HT1080 (cell line): ENCODE measurements at regions not wholly inside any gene's neighbourhood (a gene's known extent, or its start where the extent isn't known, plus 50 kb on each side); places are given as distances from the start of the nearest gene placed in this dataset.
A peak's percentile ranks its signal among the peaks of the same experiment; 100 is the strongest.

Experiments used
- DNase-seq: peaks from one replicate; pipeline ENCODE4 v3.0.0-alpha.2; 2015; ENCODE audit warnings: low read depth

GRCh38 chrX:22660756-22661155 is 339.0 kb upstream of the DDX53 start:
- no peak for DNase-seq

GRCh38 chrX:22662776-22663175 is 337.0 kb upstream of the DDX53 start:
- DNase-seq = no peak

GRCh38 chrX:22664826-22665225 is 334.9 kb upstream of the DDX53 start:
- no peak for DNase-seq

GRCh38 chrX:22665818-22666217 is 333.9 kb upstream of the DDX53 start:
- DNase-seq = no peak

- DNase-seq = peak; percentile 5
Observed at GRCh38 chrX:22666441-22666840, 333.3 kb upstream of the DDX53 start.

- no peak for DNase-seq
Observed at GRCh38 chrX:22674932-22675331, 324.8 kb upstream of the DDX53 start.

GRCh38 chrX:22686138-22686541 is 313.6 kb upstream of the DDX53 start:
- peak; percentile 56 for DNase-seq

GRCh38 chrX:22689290-22689689 is 310.5 kb upstream of the DDX53 start:
- no peak for DNase-seq

GRCh38 chrX:22690116-22690515 is 309.6 kb upstream of the DDX53 start:
- DNase-seq = no peak

GRCh38 chrX:22691966-22692565 is 307.7 kb upstream of the DDX53 start:
- DNase-seq = no peak

GRCh38 chrX:22698151-22698550 is 301.6 kb upstream of the DDX53 start:
- no peak for DNase-seq

- DNase-seq = peak; percentile 18
Observed at GRCh38 chrX:22699581-22700091, 300.1 kb upstream of the DDX53 start.

- no peak for DNase-seq
Observed at GRCh38 chrX:22712942-22713341, 286.8 kb upstream of the DDX53 start.

- peak; percentile 7 for DNase-seq
Observed at GRCh38 chrX:22730542-22730941, 269.2 kb upstream of the DDX53 start.

GRCh38 chrX:22737541-22737940 is 262.2 kb upstream of the DDX53 start:
- no peak for DNase-seq

- DNase-seq = peak; percentile 0
Observed at GRCh38 chrX:22739276-22739675, 260.5 kb upstream of the DDX53 start.

- DNase-seq = no peak
Observed at GRCh38 chrX:22740836-22741235, 258.9 kb upstream of the DDX53 start.

- DNase-seq = peak; percentile 2
Observed at GRCh38 chrX:22742174-22742573, 257.6 kb upstream of the DDX53 start.

GRCh38 chrX:22746081-22746480 is 253.7 kb upstream of the DDX53 start:
- no peak for DNase-seq

- peak; percentile 20 for DNase-seq
Observed at GRCh38 chrX:22748093-22748999, 251.4 kb upstream of the DDX53 start.

- no peak for DNase-seq
Observed at GRCh38 chrX:22758807-22759481, 240.8 kb upstream of the DDX53 start.

- DNase-seq = peak; percentile 1
Observed at GRCh38 chrX:22760513-22761057, 239.2 kb upstream of the DDX53 start.
